NOMO-1 treated with DMSO at 0.1 percent for 48 hours (cell line): ENCODE measurements at regions not wholly inside any gene's neighbourhood (a gene's known extent, or its start where the extent isn't known, plus 50 kb on each side); places are given as distances from the start of the nearest gene placed in this dataset.

ENCODE experiments used
- DNase-seq: peaks from one replicate; lab custom pipeline; 2025; ENCODE audit not compliant: unreplicated experiment; lab: John Stamatoyannopoulos, UW

DNA sequence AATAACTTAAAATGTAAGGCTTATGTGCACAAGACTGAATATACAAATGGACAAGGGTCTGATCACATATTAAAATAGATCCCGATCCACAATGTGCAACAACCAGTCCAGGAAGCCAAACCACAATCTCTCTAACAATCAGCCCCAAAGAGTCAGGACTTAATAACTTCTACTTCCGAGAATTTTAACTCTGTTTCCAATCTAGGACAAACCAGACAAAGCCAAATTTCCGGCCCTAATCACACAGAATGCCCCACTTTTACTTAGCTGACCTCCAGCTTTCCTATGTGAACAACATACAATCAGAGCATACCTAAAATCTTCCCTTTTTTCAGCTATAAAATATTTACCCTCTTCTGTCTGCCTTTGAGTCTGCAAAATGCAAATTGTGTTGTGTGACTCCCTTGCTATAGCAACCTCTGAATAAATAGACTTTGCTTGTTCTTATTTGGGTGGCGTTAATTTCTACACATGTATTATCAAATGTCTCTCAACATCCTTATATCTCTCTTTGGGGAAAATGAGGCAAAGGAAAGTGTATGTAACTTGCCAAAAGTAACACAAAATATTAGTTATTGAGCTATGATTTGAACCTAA lies 381.9 kb upstream of the MC4R start:
- DNase-seq: no peak

DNA sequence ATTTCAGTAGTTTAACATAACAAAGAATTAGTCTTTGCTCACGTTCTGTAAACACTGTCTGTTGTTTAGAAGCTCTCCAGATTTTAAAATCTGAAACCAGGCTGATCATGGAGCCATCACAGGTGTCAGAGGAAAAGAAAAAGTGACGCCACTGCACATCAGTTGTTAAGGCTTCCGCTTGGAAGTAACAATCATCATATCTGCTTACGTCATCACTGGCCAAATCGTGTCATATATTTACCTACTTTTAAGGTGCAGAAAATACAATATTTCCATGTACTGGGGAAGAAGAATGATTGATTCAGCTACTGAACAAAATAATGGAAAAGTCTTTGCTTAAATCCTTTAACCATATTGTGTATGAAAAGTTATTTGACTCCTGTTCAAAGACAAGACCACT lies 382.6 kb upstream of the MC4R start:
- no peak for DNase-seq

DNA sequence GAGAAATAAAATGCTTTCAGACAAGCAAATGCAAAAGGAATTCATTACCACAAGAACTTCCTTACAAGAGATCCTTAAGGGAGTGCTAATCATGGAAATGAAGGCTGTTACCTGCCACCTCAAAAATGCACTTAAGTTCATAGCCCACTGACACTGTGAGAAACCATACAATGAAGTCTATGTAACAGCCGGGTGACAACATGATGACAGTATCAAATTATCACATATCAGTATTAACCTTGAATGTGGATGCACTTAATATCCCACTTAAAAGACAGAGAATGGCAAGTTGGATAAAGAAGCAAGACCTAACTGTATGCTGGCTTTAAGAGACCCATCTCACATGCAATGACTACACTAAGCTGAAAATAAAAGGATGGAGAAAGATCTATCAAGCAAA lies 403.4 kb upstream of the MC4R start:
- no peak for DNase-seq

DNA sequence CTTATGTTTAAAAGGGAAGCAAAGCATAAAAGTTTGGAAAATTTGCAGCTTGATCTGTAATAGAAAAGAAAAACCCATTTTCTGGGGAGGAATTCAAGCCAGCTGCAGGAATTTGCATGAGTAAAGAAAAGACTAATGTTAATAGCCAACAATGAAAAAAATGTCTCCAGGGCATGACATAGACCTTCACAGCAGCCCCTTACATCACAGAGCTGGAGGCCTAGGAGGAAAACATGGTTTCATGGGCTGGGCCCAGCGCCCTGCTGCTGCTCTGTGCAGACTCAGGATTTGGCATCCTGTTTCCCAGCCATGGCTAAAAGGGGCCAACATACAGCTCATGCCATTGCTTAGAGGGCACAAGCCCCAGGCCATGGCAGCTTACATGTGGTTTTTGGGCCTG lies 411.6 kb upstream of the MC4R start:
- no peak for DNase-seq

DNA sequence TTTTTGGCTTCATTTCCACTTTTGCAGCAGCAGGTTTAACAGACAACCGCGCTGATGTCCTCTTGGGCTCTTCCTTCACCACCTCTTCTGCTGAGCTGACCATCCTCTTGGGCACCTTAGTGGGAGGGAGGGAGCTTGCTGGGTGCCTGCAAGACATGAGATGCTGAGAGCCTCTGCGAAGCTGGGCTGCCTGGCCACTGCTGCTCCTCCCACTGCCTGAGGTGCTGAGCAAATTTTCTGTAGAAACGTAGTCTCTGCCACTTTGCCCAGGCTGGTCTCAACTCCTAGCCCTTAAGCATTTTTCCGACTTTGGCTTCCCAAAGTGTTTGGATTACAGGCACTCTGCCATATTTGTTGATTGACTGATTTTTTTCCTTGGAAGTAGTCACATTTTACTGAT lies 422.2 kb upstream of the MC4R start:
- no peak for DNase-seq

DNA sequence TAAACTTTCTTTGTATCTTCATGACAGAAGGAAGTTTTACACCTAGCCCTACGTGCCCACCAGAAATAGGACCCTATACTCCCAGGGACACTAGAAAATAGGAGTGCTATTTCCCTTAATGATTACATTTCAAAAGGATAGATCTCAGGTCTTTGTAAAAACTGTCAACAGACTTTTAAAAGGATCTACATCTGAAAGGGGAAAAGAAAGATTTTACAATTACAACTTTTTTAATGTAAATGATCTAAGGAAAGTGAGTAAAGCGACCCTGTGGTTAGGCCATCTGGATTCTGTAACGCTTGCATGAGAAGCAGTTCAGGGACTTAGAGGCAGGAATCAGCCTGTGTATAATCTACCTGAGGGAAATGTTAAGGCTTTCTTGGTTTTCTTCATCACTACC lies 431.8 kb upstream of the MC4R start:
- no peak for DNase-seq

DNA sequence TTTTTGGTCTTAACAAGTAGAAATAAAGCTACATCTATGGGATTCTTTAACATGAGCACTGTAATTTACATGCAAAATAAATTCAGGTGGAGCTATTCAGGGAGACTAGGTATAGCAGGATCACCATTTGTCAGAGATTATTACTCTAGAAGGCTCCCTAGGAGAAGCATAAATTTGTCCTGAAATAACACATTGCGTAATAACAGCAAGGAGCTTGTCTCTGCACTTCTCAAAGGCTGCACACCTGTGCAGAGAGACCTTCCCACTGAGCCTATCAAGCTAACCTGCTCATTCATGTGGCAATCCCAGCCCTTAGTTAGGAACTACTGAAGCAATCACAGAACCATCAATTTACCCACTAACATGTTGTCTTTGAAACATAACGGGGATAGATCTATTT lies 437.4 kb upstream of the MC4R start:
- no peak for DNase-seq

DNA sequence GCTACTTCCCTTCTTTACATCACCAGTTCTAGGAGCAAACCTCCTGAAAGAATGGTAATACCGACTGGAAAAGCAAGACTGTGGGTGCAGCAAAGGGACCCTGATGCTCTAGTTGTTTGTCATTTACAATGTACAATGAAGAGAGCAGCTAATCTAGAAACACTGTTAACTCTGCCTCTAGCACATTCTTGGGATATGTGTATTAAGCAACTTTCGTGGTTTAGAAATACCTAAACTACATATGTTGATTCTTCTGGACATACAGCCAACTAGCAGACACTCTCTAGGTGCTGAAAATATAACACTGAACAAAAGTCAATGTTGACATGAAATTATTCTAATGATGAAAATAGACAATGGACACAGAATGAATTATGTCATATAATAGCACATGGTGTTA lies 440.3 kb upstream of the MC4R start:
- DNase-seq: no peak

DNA sequence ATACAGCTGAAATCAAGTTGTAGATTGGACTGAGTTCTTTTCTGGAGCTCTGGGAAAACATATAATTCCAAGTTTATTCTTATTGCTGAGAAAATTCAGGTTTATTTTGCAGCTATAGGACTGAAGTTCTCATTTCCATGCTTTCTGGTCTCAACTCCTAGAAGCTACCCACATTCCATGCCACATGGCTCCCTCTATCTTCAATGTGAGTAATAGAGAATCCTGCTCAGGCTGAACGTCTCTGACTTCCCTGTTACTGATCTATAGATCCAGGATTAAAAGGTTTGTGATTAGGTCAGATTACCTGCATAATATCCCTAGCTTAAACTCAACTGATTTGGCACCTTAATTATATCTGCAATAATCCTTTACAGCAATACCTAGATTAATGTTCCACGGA lies 453.8 kb upstream of the MC4R start:
- no peak for DNase-seq

DNA sequence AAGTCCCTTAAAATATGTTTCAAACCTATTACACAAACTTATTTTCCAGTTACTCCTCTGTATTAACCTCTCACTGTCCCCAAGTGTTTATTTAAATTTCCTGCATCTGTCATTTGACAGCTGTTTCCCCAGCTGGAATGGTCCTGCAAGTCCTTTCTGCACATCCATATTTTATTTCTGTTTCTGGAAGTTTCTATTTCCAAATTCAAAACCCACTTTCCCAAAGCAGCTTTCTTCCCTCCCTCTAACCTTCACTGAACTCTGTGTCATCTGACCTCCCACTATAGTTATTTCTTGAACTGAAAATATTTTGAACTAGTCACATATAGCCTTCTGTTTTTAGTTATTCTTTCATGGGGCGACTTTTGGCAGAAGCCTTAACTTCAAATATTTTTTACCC lies 459.4 kb upstream of the MC4R start:
- no peak for DNase-seq

DNA sequence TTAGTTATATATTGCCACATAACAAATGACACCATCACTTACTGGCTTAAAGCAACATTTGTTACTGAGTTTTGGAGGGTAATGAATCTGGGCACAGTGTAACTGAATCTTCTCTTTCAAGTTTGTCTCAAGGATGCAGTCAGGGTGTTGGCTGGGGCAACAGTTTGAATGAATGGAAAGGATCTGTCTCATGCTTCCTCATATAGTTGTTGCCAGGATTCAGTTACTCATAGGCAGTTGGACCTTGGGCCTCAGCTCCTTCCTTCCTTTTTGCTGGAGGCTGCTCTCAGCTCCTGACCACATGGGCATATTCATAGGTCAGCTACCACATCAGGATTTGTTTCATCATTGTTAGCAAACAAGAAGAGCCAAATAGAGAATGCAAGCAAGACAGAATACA lies 466.1 kb upstream of the MC4R start:
- DNase-seq: no peak

DNA sequence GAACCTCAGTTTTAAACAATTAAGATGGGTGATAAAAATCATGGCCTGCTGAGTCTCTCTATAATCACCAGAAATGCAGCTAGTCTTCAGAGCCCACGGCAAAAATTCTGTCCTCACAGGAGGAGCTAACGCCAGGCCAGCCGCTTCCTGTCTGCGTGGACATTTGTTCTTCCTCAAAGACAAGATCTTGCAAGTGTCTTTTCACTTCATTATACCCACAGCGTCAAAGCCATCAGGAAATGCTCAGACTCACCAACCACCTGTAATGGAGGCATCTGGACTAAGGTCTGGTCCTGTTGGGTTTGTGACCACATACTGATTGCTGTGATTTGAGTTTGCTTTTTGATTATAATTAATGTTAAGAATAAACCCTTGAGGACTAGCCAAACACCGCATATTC lies 473.8 kb upstream of the MC4R start:
- no peak for DNase-seq

DNA sequence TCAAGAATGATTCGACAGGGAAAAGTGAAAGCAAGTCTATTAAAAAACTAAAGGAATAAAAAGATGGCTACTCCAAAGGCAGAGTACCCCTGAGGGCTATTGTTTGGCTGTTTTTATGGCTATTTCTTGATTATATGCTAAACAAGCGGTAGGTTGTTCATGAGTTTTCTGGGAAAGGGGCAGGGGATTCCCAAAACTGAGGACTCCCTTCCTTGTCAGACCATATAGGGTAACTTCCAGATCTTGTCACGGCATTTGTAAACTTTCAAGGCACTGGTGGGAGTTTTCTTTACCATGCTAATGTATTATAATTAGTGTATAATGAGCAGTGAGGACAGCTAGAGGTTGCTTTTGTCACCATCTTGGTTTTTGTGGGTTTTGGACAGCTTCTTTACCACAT lies 474.9 kb upstream of the MC4R start:
- DNase-seq: no peak

DNA sequence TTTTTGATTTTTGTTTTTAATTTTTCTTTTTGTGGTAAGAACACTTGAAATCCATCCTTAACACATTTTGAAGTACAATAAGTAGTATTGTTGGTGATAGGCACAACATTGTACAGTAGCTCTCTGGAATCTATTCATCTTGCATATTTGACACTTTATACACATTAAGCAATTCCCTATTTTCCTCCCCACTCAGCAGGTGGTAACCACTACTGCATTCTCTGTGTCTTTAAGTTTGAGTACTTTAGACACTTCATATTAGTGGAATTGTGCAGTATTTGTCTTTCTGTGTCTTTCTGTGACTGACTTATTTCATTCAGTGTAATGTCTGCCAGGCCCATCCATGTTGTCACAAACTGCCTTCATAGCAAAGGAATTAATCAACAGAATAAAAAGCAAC lies 471.7 kb upstream of the CDH20 start:
- DNase-seq: no peak

DNA sequence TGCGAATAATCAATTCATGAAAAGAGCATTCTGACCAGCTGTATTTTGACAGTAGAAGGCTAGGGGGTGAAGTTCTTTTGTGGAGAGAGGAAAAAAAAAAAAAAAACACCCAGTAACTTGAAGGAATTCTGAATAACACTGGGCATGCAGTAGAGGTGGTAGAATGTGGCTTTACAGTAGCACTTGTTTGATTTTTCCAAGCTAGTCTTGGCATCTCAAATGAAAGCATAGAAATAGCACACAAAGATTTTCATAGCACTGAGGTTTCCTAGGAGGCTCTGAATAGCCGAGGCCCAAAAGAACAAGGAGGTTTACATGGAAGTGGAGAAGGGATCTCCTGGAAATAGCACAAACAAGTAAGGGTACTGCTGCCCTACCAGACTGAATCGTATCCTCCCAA lies 470.2 kb upstream of the CDH20 start:
- no peak for DNase-seq

DNA sequence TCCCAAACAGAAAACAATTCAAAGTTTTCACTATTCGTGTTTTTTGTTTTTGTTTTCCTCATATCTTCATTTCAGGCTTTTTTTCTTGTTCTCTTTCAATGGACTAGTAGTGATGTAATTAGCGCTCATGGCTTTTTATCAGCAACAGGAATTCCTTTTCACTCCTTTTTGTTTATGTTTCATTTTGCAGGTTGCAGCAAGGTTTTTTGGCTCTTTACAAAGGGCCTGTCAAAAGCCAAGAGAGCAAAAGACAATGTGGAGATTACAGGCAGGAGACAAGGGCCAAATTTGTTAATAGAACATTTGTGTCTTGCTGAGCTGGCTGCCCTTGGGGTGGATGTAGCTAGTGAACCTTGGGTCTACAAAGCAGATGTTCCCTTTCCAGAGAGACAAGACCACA lies 467.4 kb upstream of the CDH20 start:
- no peak for DNase-seq

DNA sequence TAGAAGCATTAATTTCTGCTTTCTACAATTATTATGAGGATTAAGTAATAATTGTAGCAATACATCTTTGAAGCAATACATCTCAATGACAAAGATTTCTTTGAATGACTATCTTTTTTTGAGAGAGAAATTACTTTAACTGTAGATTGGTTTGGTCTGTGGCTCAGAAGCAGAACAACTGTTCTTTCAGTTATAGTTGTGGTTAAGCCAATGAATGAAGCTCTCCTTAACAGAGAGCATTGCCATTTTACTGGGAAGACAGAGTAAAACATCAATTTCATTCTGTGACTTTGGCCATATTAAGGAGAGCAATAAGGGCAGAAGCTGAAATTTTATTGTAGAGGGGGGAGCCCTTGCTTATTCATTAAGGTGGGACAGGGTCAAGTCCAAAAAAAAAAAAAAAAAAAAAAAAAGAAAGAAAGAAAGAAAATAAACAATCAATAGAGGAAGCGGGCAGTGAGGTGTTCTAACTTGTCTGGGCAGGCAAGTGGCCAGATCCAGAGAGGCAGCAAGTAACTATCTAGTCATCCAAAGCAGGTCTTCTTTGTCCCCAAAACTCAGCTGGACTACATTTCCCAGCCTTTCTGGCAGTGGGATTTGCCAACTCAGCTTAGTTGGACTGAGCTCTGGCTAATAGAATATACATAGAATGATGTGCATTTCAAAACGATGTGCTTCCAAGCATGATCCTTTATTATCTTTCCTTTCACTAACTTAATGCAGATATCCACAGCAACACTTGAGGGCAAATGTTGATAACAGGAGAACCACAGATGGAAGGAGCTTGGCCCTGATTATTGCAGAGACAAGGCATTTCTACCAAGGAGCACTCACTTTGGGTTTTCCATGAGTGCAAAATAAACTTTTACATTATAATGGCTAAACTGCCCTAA lies 462.7 kb upstream of the CDH20 start:
- DNase-seq: no peak

DNA sequence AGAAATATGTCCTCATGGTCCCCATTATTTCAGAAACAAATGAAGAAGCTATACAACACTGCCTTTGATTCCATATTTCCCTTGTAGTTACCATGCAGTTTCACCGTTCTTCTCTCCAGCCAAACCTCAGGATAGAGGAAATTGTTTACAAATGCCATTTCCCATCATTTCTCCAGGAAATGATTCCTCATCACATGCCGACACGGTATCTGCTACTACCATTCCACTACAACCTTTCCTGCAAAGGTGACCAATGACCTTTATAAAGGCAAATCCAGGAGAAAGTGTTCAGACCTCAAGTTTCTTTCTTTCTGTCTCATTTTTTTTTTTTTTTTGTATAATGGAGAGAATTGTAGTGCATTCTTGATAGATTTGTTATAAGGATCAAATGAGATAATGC lies 460.8 kb upstream of the CDH20 start:
- no peak for DNase-seq

DNA sequence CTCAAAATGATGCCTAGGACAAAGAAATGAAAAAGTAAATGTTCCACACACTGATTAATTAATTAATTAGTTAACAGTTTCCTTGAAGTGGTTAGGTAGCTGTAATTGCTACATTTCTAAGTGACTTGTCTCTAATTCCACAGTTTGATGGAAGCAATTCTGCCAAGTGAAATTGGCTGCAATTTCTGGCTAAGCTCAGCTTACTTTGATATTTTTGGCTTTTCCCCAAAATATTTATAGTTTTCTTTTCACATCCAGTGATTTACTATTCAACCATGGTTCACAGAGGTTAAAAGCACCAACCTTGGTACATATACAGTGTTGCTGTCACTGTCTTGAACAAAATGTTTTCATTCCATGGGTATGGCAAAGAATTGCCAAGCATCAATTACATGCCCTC lies 459.5 kb upstream of the CDH20 start:
- DNase-seq: no peak

DNA sequence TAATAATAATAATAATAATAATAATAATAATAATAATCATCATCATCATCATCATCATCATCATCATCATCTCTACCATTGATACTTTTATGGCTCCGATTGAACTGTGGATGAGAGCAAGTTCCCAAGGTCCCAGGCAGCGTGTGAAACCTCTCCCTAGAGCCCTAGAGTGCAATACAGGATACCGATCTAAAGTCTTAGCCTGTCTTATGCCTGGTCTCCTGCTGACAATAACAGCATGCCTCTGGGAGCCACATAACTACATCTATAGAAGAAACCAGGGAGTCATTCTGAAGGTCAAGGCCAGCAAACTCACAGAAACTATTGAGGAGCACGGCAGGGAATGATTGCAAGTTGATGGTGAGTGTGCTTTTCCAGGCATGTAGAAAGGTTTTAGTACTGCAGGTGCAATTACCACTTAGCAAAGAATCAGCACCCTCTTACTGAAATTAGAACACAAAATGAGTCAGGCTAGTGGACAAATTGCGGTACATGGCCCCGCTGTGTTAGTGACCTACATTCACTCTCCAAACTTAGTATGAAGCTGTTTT lies 457.2 kb upstream of the CDH20 start:
- DNase-seq: no peak

DNA sequence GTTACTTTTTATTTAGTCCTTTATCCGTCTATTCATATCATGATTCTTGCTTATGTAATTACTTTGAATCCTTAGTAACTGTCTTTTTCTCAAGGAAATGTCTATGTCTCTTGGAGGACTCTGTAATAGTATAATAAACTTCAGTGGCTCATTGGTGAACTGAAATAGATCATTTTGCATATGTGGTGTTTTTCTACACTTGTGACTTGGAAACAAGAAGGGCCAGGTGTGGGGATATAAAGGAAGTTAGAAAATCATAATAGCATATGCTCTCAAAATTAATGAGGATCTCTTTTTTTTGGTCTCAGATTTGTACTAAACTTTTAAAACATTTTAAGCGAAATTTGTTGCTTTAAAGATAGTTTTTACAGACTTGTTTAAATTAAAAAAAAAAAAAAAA lies 453.0 kb upstream of the CDH20 start:
- no peak for DNase-seq

DNA sequence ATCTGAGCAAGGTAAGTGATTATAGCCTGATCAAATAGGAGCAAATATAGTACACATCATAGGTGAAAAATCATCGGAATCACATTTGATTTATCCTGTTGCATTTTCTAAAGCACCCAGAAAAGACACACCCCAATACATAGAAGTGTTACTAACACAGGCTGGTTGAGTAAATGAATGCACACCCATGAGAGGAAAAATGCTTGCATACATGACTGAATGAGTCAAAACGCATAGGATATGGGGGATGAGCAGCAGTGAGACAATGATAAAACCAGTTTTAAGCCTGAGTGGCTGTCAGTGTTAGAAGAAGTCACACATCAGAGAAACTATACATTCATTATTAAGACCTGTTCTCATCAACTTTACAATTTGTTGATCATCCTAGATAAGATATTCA lies 449.6 kb upstream of the CDH20 start:
- no peak for DNase-seq
